WERI-Rb-1 (cell line): ENCODE measurements at regions not wholly inside any gene's neighbourhood (a gene's known extent, or its start where the extent isn't known, plus 50 kb on each side); places are given as distances from the start of the nearest gene placed in this dataset.

Experiments
- DNase-seq: peaks from one replicate; pipeline ENCODE4 v3.0.0-alpha.2; 2020
- H3K27ac ChIP-seq: fragments of 250-450 bp; sonication (Bioruptor Pico); 2 replicates; pipeline ENCODE4 v1.5.1; 2020; ENCODE audit warnings: mild to moderate bottlenecking, moderate library complexity
- H3K27me3 ChIP-seq: fragments of 250-450 bp; sonication (Bioruptor Pico); 2 replicates; pipeline ENCODE4 v1.5.1; 2021; ENCODE audit warnings: mild to moderate bottlenecking, low read depth, moderate library complexity; ENCODE audit not compliant: insufficient read depth, severe bottlenecking
- H3K36me3 ChIP-seq: fragments of 250-450 bp; sonication (Bioruptor Pico); 2 replicates; pipeline ENCODE4 v1.5.1; 2020; ENCODE audit warnings: mild to moderate bottlenecking, moderate library complexity
- H3K4me3 ChIP-seq: 2 replicates; pipeline ENCODE4 v1.5.1; 2011; ENCODE audit warnings: low read depth, mild to moderate bottlenecking, control low read depth, low read length
- H3K9me3 ChIP-seq: fragments of 250-450 bp; sonication (Bioruptor Pico); 2 replicates; pipeline ENCODE4 v1.5.1; 2021; ENCODE audit warnings: mild to moderate bottlenecking, moderate library complexity; ENCODE audit not compliant: severe bottlenecking
- TF ChIP-seq, protein P1 (sequence below): IDR thresholded peaks from 2 replicates; pipeline ENCODE4 v1.5.1; 2011; ENCODE audit warnings: low read depth, mild to moderate bottlenecking, control low read depth, inconsistent platforms, low read length

DNA sequence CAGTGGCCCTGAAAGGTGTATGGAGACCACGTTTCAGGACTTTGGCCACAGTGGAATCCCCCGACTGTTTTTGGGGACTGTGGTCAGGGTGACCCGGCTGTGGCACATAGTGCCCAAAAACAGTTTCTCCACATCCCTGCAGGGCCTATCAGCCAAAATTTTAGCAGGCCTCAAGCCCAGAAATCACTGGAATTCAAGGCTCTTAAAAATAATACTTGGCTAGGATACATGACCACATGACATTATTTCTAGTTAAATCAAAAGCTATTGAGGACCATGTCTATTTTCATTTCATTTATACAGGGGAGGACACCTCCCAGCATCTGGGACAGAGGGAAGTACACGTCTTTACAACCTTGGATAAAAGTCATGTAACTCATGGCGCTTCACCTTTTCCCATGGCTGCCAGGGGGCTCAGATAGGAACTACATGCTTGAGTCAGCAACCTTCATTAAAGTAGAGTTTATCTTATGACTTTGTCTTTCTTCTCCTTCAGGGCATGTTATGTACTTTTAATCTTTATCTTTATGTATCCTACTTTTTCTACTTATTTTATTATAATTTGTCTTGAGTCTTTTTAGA is 70.8 kb upstream of the CD93 start:
- H3K27ac ChIP-seq = no peak overlapping the region
- no peak overlapping the region for H3K4me3 ChIP-seq
- H3K27me3 ChIP-seq = no peaks in the 10 kb centered on the region
- no peaks in the 10 kb centered on the region for H3K9me3 ChIP-seq
- no peak for DNase-seq
- H3K36me3 ChIP-seq = no peaks in the 10 kb centered on the region
- TF ChIP-seq, protein P1, sequence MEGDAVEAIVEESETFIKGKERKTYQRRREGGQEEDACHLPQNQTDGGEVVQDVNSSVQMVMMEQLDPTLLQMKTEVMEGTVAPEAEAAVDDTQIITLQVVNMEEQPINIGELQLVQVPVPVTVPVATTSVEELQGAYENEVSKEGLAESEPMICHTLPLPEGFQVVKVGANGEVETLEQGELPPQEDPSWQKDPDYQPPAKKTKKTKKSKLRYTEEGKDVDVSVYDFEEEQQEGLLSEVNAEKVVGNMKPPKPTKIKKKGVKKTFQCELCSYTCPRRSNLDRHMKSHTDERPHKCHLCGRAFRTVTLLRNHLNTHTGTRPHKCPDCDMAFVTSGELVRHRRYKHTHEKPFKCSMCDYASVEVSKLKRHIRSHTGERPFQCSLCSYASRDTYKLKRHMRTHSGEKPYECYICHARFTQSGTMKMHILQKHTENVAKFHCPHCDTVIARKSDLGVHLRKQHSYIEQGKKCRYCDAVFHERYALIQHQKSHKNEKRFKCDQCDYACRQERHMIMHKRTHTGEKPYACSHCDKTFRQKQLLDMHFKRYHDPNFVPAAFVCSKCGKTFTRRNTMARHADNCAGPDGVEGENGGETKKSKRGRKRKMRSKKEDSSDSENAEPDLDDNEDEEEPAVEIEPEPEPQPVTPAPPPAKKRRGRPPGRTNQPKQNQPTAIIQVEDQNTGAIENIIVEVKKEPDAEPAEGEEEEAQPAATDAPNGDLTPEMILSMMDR = no peak

DNA sequence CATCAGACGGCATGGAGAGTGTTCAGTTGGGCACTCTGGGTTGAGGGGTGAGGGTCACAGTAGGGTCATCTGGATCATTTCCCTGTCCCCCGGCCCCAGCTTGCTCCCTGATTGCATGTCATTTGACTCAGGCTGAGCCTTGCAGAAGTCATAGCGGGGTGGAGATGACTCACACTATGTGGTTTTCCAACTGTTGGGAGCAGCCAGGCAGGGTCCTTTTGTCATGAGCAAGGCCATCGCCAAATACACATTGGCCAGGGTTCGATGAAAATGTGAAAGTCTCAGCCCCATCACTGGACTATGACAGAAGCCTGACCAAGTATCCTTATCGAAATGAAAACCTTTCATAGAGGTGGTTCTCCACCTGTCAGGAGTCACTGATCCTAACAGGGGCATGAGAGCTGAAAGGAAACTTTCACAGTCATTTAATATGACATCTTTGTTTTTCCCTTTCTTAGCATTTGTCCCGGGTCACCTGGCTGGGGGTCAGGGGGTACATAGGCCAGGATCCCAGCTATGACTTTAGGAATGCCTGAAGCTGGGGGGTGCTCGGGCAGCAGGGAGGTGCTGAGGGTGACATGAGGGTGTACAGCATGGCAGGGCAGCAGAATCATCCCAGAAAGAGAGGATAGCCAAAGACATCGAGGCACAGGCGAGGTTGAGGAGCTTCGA is 70.2 kb upstream of the CD93 start:
- H3K27me3 ChIP-seq = no peaks in the 10 kb centered on the region
- TF ChIP-seq, protein P1 = no peak
- no peak for DNase-seq
- H3K9me3 ChIP-seq = no peaks in the 10 kb centered on the region
- no peaks in the 10 kb centered on the region for H3K36me3 ChIP-seq
- H3K4me3 ChIP-seq = no peak overlapping the region
- no peak overlapping the region for H3K27ac ChIP-seq

DNA sequence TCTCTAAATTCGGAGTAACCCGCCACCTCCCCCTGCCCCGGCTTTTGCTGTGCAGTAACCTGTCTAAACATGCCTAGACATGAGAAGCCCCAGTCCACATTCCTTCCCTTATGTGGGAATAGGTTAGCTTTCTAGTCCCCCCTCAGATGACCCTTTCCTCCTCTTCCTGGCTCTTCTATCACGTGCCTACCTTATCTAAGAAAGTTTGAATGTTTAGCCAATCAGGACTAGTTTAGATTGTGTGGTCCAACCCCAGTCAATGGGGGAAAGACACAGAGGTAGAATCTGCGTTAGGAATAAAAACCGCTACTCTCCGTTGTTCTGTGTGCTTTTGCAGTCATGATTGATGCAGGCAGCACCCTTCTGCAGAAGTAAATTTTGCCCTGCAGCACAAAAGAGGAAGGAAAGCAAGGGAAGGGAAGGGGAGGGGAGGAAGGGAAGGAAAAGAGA is 69.0 kb upstream of the CD93 start:
- Histone ChIP-seq H3K27me3 (no peaks in the 10 kb centered on the region), H3K4me3 (no peak overlapping the region), H3K36me3 (no peaks in the 10 kb centered on the region), H3K9me3 (no peaks in the 10 kb centered on the region), H3K27ac (no peak overlapping the region)
- no peak for DNase-seq
- TF ChIP-seq, protein P1 = no peak

DNA sequence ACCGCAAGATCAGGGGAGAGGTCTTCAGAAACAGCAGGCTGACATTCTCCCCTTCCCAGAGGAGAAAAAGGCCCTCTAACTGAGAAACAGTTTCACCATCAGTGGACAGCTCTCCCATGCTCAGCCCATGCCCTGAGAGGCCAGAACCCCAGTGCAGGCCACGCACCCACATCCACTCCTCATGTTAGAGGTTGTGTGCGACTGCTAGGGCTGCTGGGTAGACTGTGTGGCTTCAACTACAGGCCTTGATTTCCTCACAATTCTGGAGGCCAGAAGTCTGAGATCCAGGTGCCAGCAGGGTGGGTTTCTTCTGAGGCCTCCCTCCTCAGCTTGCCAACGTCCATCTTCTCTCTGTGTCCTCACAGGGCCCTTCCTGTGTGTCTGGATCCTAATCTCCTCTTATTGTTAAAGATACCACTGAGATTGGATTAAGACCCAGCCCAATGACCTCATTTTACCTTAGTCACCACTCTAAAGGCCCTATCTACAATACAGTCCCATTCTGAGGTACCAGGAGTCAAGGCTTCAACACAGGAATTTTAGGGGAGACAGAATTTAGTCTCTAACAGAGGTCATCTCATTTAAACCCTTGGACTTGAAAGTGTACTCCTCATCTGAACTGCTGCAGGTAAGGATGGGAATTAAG is 67.7 kb upstream of the CD93 start:
- Histone ChIP-seq H3K4me3 (no peak overlapping the region), H3K27ac (no peak overlapping the region), H3K9me3 (no peaks in the 10 kb centered on the region), H3K36me3 (no peaks in the 10 kb centered on the region), H3K27me3 (no peaks in the 10 kb centered on the region)
- TF ChIP-seq, protein P1 = no peak
- DNase-seq = peak; percentile 30

DNA sequence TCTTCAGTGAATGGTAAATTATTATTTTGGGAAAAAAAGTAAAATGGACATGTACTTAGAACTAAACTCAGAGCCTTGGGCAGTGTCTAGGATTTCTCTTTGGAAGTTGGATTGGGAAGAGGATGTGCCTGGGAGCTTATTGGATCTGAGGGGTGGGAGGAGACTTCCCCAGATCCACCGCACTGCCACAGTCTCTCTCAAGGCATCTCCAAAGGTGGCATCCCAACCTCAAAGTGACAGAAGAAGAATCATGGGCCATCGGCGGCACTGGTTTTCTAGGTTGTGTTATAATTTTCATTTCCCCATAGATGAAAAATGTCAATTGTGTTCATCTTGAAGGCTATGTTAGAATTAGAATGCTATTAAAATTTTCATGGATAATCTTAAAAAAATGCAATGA is 66.8 kb upstream of the CD93 start:
- Histone ChIP-seq H3K9me3 (no peaks in the 10 kb centered on the region), H3K27ac (no peak overlapping the region), H3K27me3 (no peaks in the 10 kb centered on the region), H3K4me3 (no peak overlapping the region), H3K36me3 (no peaks in the 10 kb centered on the region)
- TF ChIP-seq, protein P1 = no peak
- DNase-seq = no peak
